ENCODE measurements at regions not wholly inside any gene's neighbourhood (a gene's known extent, or its start where the extent isn't known, plus 50 kb on each side); places are given as distances from the start of the nearest gene placed in this dataset.

GRCh38 chr2:238698072-238698352 is 149.9 kb upstream of the TWIST2 start:
- TF ChIP-seq CTCF (IDR thresholded peaks at IDR 0.05) = no peak
- no peak for TF ChIP-seq POLR2A (IDR thresholded peaks at IDR 0.05)
- TF ChIP-seq POLR2AphosphoS5 (IDR thresholded peaks at IDR 0.05) = no peak

All from gastroesophageal sphincter (tissue), 3 donors.